GM03348 (cell line): ENCODE measurements at regions not wholly inside any gene's neighbourhood (a gene's known extent, or its start where the extent isn't known, plus 50 kb on each side); places are given as distances from the start of the nearest gene placed in this dataset.
A peak's percentile ranks its signal among the peaks of the same experiment; 100 is the strongest.

ENCODE experiments used
- DNase-seq: peaks from one replicate; pipeline ENCODE4 v3.0.0; 2012; ENCODE audit warnings: low spot score

DNA sequence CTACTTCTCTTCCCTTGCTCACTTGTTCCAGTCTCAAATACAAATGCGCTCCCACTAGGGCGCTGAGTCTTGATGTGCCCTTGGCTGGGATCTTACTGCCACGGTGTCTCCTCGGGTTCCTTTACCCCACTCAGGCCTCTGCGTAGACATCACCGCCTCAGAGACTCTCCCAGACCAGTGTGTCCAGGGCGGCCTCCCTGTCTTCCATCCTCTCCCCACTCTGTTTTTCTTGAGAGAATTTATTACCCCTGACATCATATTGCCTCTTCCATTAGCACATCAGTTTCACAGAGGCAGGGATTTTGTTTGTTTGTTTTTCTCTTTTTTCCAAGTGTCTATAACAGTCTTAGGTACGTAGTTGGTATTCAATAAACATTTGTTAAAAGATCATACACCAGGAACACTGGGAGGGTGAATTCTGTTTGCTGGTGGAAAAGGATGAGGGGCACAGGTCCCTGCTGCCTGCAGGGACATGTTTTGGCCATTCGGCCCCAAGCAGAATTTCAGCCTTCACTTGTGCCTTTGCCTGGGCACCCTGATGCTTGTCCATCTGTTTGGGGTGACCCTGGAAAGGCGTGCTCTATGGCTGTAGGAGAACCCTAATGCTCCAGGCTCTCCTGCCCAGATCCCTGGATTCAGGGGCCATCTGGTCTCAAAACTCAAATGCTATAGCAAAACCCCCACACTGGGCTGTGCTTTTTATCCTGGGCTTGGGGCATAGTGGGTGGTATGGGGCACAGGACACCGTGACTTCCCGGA lies 55.0 kb downstream of the RPL37A start:
- DNase-seq = no peak

DNA sequence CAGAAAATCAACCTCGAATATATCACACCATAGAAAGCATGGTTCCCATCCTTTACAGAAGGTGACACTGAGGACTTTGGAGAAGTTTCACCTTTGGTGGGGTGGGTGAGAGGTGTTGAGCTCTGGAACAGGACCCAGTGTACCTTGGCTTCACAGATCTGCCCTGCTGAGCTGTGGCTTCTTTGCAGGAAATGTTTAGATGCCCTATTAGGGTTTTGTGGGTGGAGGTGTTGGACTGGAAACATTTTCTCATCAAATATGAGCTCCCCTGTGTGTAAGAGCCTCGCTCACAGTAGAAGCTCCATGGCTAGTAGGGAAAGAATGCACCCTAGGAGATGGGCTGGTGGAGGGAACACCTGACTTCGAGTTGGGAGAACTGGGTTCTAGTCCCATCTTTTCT lies 55.6 kb downstream of the RPL37A start:
- DNase-seq = no peak

DNA sequence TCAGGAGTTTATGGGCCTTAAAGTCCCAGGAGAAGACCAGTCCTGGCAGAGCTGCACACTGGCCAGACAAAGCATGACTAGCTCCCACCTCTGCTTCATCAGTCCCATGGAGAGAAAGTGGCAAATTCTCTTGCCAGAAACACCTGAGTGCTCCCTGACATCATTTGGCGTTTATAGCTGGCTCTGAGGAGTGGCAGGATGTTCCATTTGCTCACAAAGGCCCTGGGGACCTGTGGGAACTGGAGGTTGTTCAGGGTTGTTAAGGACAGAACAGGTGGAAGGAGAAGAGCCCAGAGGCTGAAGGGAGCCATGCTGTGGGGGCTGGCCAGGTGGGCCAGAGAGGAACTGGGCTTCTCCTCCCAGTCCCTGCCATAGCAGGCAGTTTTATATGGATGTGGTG lies 56.1 kb downstream of the RPL37A start:
- DNase-seq = no peak

DNA sequence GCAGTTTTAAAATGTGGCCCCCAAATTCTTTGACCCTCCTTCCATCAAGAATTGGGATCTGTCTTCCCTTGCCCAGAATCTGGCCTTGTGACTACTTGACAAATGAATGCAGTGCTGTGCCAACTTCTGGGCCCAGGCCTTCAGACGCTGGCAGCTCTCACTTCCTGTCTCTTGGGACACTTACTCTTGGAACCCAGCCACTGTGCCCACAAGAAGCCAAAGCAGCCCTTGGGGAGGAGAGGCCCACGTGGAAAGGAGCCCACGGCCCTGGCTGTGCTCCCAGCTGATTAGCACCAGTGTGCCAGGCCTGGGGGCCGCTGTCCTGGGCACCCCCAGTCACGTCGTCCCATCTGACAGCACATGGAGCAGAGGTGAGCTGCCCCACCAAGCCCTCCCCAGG lies 56.6 kb downstream of the RPL37A start:
- DNase-seq = peak; percentile 59

DNA sequence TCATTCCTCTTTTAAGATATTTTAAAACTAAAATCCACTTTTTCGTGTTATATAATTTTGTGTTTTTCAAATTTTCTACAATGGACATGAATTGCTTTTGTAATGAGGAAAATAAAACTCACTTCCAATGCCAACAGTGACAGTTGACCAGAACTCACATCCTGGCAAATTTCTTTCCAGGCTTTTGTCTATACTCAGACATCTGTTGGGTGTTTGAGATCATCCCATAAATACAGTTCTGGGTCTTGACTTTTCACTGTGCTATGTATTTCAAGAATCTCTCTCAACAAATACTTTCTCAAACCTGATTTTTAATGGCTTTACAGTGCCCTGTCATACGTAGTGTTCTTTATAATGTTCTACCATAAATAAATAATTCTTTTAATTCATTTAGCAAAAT lies 57.6 kb downstream of the RPL37A start:
- no peak for DNase-seq

DNA sequence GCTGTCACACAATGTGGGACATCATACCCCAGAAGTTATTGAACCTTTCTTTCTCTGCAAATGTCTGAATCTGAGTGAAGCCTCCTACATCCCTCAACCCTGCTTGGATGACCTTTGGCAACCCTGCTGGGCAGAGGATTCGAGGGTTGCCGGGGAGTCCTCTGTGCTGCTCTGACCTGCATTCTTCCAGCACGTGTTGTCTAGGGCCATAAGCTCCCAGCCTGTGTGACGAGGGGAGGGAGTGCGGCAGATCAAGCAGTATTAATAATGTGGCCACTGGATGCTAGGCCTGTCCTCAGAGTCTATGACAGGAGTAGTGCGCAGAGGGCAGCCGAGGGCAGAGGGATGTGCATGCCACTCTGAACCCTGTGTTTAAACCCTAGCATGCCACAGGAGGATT lies 58.8 kb downstream of the RPL37A start:
- DNase-seq = no peak

DNA sequence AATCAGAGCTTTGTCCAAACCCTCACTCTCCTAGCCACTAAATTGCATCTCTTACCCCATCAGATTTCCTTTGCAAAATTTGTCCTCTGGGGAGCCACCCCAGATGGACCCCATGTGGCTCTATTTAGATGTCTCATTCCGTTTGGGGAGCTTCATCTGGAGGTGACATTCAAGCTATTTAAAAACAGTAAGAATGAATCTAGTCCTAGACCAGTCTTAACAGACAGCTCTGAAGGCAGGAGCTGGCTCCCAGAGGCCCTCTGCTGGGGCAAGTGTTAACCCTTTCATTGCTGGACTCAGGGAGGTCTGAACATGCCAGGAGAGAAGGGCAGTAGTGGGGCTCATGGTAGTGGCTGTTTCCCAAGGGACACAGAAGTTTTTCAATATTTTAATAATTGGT lies 59.2 kb downstream of the RPL37A start:
- no peak for DNase-seq

DNA sequence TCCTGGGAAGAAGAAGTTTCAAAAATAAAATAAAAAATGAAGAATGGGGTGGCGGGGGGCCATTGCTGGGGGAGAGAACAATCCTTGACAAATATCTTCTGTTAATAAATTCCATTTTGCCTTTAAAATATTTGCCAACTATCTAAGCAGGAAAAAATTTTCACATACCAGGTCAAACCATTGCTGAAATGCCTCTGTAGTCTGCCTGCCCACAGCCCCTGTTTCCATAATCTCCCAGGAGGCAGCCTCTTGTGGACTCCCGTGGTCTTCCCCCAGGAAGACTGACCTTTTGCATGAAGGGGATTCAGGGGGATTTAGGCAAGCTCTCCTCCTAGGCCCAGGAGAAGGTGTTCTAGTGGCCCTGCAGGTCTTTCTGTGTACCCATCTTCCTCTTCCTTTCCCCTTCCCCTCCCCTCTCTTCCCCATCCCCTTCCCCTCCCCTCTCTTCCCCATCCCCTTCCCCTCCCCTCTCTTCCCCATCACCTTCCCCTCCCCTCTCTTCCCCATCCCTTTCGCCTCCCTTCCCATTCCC lies 61.0 kb downstream of the RPL37A start:
- peak; percentile 55 for DNase-seq

DNA sequence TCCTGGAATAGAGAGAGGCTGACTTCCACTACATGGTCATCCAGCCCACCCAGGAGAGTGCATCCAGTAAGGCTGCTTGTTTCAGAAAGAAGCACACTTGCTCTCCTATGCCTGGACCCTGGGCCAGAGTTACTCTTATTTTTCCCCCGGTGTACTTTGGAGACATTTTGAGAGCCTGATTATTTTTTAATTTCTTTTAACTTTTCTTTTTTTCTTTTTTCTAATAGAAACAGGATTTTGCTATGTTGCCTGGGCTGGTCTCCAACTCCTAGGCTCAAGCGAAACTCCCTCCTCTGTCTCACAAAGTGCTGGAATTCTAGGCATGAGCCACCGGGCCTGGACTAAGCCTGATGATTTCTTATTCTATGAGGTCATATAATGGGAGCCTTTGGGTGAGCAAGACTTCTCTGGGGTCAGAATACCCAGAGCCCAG lies 62.2 kb downstream of the RPL37A start:
- DNase-seq = peak; percentile 71

DNA sequence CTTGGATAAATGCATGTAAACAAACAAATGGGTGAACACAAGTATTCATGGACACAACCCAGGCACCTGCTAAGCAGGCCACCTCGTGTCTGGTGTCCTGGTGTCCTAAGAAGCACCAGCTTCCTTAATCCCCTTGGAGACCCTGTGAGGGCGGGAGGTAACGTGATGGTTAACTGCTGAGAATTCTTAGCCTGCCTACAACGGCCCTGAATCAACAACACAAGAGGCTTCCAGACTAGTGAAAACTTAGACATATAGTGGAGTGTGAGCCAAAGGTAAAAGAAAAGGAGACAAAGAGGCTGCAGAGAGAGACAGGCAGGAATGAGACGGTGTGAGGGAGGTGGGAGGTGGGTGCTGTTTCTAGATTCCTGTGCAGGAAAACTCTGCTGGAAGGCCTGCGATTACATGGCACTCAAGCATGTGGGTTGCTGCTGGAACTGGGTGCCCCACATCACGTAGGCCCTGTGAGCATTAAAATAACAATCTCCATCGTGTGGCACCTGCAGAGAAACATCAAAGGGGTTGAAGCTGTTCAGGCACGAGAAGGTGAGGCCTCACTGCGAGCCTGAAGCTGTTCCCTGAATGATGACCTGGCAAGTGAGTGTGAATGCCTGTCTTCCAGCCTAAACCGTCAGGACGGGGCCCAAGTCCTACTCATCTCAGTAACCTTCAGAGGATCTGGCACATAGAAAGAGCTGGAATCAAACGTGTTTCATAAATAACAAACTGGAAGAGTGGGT lies 64.2 kb downstream of the RPL37A start:
- no peak for DNase-seq

DNA sequence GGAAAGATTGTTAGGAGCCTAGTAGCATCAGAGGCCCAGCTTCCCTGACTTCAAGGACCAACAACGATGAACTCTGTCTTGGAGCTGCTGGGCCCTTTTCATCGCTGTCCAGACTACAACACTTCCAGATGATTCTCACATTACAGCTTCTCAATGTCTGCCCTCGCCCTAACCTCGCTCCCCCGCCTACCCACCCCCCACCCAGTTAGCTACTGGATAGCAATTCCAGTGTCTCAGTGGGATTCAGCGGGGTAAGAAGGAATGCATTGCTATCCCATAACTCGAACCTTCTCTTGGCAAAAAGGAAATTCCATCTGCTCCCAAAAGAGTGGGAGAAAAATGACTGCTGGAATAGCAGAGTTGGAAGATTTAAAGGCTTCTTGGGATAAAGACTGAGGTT lies 65.0 kb downstream of the RPL37A start:
- no peak for DNase-seq

DNA sequence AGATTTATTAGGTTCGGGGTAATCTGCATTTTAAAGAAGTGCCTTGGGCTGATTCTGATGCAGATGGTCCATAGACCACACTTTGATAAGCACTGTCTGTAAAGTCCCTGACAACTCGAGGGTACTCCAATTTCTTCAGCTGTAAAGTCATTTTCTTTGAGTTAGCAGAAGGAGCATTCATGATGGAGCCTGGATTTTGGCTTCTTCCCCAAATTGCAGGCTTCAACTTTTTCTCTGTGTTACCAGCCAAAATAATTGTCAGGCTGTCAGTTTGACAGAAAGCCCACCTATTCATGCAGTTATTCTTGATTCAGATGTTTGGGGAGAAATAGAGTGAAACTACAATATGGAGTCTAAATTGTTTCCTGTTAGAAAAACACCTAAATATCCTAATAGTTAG lies 66.0 kb downstream of the RPL37A start:
- DNase-seq = no peak

DNA sequence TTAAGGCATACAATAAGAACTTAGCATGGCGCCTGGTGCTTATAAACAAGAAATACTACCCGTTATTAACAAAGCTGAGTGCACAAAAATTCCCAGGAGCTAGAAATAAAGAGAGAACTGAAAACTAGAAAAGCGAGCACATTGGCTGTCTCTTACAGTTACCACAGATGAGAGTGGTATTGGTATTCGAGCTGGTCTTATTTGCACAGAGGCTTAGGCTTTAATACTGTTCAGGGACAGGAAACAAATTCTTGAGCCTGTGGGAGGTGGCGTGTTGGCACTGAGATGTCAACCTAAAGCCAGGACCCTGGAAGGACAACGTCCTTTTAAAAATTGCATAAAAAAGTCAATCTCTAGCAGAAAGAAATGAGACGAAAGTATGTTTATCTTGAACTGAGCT lies 67.3 kb upstream of the IGFBP2 start:
- DNase-seq = no peak

DNA sequence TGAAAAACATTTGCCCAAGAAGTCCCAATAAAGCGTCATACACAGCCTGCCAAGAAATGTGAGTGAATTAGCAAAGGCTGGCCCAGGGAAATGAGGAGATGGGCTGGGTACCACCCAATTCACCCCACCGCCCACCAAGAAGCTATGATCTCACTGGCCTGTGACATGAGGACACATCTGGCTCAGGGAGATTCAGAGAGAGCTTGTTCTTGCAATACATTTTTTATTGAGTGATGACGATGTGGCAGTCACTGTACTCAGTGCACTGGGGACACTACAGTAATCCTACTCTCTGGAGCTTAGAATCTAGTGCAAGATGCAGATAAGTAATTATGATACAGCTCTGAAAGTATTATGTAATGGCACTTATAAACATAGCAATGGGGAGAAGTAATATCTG lies 64.6 kb upstream of the IGFBP2 start:
- no peak for DNase-seq

DNA sequence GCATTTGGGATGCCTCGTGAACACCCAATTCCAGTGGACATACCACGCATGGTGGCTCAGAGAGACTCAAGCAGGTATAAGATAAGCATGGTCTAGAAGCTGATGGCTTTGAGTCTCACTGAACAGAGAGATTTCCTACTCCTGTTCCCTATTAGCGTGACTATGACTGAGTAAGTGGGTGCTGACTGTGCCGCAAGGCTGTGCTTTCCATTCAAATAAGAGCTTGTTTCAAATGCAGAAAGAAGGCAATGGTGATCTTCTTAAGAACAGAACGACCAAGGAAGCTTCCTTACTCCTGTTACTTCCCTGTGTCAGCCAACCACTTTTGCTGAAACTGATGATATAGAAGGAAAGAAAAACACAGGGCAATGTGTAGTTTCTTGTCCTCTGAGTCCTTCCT lies 63.5 kb upstream of the IGFBP2 start:
- no peak for DNase-seq

DNA sequence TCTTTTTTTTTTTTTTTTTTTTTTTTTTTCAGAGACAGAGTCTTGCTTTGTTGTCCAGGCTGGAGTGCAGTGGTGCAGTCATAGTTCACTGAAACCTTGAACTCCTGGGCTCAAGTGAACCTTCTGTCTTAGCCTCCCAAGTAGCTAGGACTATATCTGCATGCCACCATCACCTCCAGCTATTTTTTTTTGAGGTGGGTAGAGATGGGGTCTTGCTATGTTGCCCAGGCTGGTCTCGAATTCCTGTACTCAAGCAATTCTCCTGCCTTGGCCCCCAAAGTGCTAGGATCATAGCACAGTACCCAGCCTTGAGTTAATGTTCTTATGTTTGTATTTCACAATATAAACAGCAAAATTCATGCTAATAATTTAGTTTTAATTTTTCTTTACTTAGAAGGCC lies 62.9 kb upstream of the IGFBP2 start:
- DNase-seq = no peak

DNA sequence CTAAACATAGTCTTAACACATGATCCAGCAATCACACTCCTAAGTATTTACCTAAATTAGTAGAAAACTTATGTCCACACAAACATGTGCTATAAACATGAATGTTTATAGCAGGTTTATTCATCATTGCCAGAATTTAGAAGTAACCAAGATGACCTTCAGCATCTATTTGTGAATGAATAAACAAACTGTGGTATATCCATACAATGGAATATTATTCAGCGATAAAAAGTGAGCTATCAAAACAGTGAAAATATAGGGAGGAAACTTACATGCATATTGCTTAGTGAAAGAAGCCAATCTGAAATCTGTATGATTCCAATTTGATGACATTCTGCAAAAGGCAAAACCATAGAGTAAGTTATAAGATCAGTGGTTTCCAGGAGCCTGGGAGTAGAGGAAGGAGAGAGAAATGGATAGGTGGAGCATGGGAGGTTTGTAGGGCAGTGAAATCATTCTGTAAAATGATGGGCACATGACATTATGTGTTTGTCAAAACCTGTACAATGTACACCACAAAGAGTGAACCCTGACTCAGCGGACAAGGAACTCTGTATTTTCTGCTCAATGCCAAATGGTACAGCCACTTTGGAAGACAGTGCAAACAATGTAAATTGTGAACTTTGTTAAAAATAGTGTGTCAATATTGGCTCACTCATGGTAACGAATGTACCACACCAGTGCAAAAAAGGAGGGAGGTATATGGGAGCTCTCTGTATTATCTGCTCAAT lies 61.9 kb upstream of the IGFBP2 start:
- no peak for DNase-seq

DNA sequence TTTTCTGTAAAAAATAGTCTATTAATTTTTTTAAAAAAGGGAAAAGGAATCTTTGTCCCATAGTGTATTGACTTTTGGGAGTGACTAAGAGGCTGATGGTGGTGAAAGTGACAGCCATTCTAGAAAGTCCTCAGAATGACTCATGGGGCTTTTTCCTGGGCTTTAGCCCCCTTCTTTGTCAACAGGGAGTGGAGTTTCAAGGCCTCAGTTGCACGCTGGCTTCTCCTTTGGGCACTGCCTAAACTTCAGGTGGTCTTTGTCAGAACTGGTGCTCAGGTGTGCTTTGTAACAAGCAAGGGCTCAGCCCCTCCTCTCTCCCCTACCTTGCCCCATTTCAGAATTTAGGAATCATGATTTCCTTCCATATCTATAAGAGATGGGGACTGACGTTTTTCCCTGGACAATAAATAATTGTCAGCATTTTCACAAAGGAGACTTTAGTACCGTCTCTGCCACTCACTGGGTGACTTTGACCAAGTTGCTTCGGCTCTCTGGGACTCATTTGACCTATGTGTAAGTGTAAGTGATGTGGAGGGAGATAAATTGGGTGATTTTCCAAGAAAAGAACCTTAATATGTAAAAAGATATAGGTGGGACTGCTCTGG lies 61.2 kb upstream of the IGFBP2 start:
- DNase-seq = no peak

DNA sequence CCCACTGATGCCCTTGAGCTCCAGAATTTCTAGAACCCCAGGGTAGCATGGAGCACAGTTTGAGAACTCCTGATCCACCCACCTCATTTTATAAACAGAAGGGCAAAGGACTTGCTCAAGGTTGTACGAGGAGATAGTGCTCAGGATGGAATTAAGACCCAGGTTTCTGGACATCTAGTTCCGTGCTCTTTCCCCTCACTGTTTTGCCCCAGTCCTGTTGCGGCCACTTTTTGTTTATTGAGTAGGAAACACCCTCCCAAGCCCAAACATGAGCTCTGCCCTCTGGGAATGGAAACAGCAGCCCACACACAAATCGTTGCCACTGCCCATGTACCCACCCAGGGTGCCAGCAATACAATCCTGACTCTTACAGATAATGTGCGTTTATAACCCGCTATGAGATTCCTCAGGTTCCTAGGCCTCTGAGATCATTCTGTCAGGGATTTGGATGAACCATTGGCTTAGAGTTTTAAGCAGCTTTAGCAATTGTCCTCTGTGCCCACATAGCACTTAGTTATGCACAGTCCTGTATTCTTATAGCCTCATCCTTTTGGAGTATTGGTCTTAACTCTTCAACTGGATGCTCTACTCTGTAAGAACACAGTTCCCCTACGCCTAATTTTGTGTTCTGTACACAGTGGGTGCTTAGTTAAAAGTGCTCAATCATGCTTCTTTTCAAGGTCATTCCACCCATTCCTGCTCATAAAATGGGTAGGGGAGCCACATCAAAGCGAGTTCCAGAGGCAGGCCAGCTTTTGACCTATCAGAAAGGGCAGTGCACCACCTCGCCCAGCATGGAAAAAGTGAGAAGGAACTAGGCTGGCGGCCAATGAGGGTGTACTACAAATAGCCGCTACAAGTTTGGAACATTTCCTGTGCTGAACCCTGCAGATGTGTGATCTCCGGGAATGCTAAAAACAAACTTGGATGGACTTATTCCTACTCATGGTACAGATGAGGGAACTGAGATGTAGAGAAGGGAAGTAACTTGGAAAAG lies 60.3 kb upstream of the IGFBP2 start:
- no peak for DNase-seq

DNA sequence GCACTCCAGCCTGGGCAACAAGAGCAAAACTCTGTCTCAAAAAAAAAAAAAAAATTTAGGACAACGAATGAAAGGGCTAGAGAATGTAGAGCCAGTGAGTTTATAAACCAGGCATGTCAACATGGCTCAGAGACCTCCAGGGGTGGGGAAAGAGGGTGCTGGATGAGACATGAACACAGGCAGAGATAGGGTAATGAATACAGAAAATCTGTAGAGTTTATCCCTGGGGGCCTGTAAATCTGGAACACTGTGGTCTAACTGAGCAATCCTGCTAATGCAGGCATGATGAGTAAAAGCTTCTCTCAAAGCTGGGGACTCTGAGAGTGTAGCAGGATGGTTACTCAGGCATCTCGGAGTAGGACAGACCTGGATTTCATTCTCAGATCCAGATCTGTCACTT lies 59.2 kb upstream of the IGFBP2 start:
- DNase-seq = peak; percentile 76

DNA sequence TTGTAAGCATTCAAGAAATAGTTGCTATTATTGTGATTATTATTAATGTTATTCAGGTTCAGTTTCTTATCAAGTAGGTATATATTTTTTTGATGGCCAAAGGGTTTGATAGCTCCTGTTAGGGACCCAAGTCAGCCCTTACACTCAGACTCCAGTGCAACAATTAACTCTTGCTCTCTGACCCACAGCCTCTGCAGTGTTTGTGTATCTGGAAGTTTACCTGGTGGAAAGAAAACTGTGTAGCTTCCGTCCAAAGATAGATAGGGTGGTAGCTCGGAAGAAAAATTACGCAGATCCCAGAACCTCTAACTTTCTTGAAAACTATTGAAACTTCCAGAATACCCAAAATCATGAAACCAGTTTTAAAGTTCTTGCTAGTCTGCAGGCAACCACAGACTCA lies 58.6 kb upstream of the IGFBP2 start:
- no peak for DNase-seq
